ENCODE measurements at regions not wholly inside any gene's neighbourhood (a gene's known extent, or its start where the extent isn't known, plus 50 kb on each side); places are given as distances from the start of the nearest gene placed in this dataset.
"Not testable (repeated sequence)": the region's sequence is repeated elsewhere in the genome, so short reads cannot be mapped to it uniquely, and the experiment has no call there.

- no peak for DNase-seq (ENCODE audit: low read depth in 2 of 2)
Observed at GRCh38 chr14:105931808-105932483, 405.6 kb downstream of the TMEM121 start.

- no peak for DNase-seq (ENCODE audit: low read depth in 2 of 2)
Observed at GRCh38 chr14:105933238-105933637, 406.9 kb downstream of the TMEM121 start.

GRCh38 chr14:105935384-105935783 lies 409.0 kb downstream of the TMEM121 start:
- no peak for DNase-seq (ENCODE audit: low read depth in 2 of 2)

- no peak for DNase-seq (ENCODE audit: low read depth in 2 of 2)
Observed at GRCh38 chr14:105937253-105938054, 411.1 kb downstream of the TMEM121 start.

- no peak for DNase-seq (ENCODE audit: low read depth in 2 of 2)
Observed at GRCh38 chr14:105938055-105938863, 411.9 kb downstream of the TMEM121 start.

GRCh38 chr14:105938959-105939358 lies 412.6 kb downstream of the TMEM121 start:
- DNase-seq (ENCODE audit: low read depth in 2 of 2): no peak

GRCh38 chr14:105939810-105940508 lies 413.6 kb downstream of the TMEM121 start:
- no peak for DNase-seq (ENCODE audit: low read depth in 2 of 2)

GRCh38 chr14:105940534-105941225 lies 414.3 kb downstream of the TMEM121 start:
- DNase-seq (ENCODE audit: low read depth in 2 of 2): no peak

DNA sequence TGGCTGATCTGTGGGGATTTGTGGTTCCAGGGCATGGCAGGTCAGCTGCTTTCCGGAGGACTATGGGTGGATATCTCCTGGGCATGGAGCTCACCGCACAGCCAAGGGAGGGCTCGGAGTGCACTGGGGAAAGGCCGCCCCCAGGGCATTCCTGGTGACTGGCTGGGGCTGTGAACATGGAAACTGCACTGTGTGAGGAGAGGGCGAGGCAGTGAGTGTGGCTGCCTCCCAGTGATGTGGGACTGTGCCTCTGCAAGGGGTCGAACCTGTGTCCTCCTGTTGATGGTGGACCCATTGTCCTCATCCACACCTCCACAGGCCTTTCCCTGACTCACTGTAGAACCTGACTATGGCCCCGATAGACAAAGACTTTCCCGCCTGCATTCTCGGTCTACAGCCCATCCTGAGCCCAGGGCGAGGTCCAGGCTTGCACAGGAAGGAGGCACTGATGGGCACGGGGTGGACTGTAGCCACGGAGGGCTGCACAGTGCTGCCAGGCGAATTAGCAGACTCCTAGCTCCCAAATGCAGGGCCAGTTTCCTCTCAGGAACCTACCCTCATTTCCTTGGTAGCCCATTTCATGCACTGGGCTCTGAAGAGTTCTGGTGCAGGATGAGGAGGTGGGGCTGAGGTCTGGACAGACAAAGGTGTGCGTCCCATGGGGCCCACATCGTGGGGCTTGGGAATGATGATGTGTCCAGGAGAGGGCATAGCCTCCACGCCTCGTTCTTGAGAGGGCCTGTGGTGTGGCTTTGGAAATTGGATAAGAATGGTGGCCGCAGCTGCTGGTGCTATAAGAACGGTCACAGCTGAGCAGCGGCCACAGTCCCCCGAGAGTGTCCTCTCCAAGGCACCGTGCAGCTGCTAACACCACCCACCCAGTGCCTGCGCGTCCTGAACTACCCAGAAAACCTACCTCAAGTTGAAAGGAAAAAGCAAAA lies 415.1 kb downstream of the TMEM121 start:
- no peak for DNase-seq (ENCODE audit: low read depth in 2 of 2)

GRCh38 chr14:105942725-105943124 lies 416.3 kb downstream of the TMEM121 start:
- DNase-seq (ENCODE audit: low read depth in 2 of 2): not testable (repeated sequence)

GRCh38 chr14:105943973-105944602 lies 417.7 kb downstream of the TMEM121 start:
- DNase-seq (ENCODE audit: low read depth in 2 of 2): no peak

DNA sequence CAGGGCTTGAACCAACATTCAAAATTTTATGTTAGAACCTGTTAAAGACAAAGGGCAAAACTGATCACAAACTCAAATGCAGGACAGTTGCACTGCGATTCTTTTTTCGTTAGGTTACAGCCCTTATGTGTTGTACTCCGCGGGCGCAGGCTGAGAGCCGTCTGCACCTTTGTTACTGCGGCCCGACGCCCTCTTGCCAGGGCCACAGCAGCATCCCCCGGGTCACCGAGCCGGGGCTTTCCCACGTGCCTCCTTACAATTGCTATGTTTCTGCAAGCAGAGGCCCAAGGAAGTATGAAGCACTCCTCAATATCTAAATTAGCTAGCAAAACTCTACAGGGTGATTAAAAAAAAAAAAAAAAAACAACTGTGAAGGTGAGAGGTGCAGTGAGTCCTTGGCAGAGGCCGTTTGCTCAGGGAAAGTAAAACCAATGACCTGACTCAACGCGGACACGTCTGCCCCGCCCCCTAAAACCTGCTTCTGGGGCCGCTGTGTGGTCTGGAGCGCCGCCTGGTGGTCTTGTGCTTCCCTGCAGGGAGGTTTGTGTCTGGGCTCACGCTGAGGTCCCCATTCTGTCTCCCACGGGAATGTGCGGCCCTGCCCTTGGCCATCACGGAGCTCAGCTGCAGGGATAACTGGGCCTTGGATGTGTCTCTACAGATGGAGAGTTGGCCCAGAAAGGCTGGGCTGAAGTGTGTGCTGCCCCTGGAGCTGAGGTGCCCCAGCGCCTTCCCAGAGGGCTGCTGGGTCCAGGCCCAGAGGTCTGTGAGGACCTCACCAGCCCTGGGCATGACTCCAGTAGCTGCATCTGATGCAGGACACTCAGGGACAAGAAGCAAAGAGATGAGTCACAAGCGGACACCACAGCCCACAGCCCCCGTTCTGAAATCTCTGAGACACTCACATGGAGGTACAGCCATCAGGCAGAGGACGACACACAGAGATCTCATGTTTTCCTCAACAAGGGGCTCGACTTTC lies 418.5 kb downstream of the TMEM121 start:
- DNase-seq (ENCODE audit: low read depth in 2 of 2): peak; percentile 66 to 69

- DNase-seq (ENCODE audit: low read depth in 2 of 2): no peak
Observed at GRCh38 chr14:105945896-105946295, 419.5 kb downstream of the TMEM121 start.

- no peak for DNase-seq (ENCODE audit: low read depth in 2 of 2)
Observed at GRCh38 chr14:105947599-105947998, 421.2 kb downstream of the TMEM121 start.

DNA sequence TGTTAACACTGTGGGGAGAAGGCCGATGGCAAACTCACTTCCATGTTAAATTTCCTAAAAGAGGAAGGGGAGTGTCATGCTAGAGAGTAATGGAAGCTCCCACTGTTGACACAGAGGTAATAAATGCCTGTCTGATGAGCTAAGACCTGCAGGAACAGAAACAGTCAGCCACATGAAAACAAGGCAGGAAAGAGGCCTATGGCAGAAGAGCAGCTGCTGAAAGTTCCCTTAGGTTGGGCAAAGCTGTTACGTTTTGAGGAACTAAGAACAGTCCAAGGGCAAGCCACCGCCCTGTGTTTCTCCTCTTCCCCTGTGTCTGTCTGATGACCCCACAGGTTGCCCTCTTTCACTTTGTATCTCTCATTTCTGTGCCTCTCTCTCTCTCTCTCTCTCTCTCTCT lies 422.6 kb downstream of the TMEM121 start:
- not testable (repeated sequence) for DNase-seq (ENCODE audit: low read depth in 2 of 2)

GRCh38 chr14:105950364-105950892 lies 424.0 kb downstream of the TMEM121 start:
- not testable (repeated sequence) for DNase-seq (ENCODE audit: low read depth in 2 of 2)

GRCh38 chr14:105951399-105951798 lies 425.0 kb downstream of the TMEM121 start:
- DNase-seq (ENCODE audit: low read depth in 2 of 2): no peak

DNA sequence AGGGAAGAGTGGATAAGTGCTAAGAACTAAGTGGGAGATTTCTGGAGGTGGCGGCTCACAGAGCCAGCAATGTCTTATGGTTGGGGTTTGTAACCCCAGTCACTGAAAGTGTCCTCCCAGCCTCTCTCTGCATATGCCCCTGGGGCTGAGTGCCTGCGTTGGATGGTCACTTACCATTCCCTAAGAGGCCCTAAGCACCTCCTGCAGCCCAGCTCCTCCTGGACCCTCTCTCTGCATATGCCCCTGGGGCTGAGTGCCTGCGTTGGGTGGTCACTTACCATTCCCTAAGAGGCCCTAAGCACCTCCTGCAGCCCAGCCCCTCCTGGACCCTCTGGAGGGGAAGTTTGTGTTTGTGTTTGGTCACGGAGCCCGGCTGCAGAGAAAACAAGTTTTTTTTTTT lies 425.8 kb downstream of the TMEM121 start:
- no peak for DNase-seq (ENCODE audit: low read depth in 2 of 2)
